Stimulated activated CD8-positive, alpha-beta memory T cell treated with anti-CD3 and anti-CD28 coated beads, Interleukin-15, amount 100 ng/mL, for 48 hours (primary cell): ENCODE measurements at regions not wholly inside any gene's neighbourhood (a gene's known extent, or its start where the extent isn't known, plus 50 kb on each side); places are given as distances from the start of the nearest gene placed in this dataset.
"Not testable (repeated sequence)": the region's sequence is repeated elsewhere in the genome, so short reads cannot be mapped to it uniquely, and the experiment has no call there.

Source experiments
- DNase-seq, 2 donors: peaks; one replicate each; pipeline ENCODE4 v3.0.0-alpha.2; 2020; ENCODE audit warnings: low read depth in 2 of 2

DNA sequence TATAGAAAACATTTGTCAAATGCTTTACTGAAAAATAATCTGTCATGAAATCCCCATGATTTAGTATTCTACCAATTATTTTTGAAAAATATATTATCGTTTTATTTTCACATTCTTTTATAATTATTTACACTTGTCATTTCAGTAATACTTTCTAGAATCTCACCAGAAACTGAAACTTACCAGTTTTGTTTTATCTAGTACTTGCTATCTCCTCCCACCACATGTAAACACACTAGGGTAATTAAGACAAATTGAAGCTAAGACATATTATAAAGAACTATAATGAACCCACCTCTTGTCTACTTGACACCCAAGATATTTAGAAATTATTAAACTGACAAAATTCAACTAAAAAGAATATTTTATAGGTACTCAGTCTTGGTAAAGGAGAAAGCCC lies 51.5 kb upstream of the GRM3 start:
- no peak for DNase-seq

DNA sequence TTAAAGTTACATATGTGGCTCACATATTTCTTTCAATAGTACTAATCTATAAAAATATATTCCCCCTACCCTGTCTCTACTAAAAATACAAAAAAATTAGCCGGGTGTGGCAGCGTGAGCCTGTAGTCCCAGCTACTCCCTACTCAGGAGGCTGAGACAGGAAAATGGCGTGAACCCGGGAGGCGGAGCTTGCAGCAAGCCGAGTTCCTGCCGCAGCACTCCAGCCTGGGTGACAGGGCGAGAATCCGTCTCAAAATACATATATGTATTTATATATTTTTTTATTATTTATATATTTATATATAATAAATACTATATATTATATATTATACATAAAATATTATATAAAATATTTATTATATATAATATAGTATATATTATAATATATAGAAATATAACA lies 69.7 kb upstream of the GRM3 start:
- no peak for DNase-seq

DNA sequence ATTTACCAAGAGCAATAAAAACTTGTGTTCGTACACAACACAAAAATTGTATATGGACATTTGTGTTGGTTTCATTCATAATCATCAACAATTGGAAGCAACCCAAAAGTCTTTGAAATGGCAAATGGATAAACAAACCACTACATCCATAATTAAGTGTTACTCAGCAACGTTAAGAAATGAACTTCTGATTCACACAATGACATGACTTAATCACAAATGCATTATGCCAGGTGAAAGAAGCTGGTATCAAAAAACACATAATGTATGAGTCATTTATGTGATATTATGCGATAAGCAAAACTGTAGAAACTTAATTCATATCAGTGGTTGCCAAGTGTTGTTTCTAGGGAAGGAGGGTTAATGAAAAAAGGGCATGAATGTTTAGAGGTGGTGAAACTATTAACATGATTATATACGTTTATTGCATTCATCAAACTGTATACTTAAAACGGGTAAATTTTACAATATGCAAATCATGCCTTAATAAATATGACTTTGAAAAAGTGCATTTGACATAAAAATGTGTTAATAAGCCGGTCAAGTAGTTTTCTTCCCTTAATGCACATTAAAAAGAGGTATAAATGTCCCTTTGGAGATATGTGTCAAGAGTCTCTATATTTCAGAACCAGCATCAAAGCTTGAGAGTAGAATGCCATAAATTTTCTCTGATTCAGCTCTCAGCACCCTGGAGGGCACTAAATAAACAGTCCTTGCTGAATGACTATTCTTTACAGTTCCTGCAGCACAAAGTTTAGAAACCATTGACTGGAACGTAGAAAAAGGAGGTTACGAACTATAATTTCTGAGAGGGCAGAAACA lies 84.8 kb upstream of the GRM3 start:
- DNase-seq = no peak

DNA sequence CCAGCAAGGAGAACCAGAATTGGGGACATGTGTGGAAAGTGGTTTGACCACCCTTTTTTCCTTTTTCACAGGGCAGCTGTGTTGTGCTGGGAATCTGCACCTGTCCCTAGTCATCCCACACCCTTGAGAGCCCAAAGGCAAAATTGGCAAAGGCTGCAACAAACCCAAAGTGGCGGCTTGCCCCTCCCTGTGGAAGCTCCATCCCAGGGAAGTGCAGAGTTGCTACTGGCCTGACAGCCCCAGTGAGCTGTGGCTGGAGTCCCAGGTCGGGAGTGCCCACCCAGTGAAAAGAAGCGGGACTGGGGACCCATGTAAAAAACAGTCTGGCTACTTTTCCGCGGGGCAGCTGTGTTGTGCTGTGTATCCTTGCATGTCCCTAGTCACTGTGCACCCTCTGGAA lies 109.1 kb upstream of the GRM3 start:
- DNase-seq = no peak

DNA sequence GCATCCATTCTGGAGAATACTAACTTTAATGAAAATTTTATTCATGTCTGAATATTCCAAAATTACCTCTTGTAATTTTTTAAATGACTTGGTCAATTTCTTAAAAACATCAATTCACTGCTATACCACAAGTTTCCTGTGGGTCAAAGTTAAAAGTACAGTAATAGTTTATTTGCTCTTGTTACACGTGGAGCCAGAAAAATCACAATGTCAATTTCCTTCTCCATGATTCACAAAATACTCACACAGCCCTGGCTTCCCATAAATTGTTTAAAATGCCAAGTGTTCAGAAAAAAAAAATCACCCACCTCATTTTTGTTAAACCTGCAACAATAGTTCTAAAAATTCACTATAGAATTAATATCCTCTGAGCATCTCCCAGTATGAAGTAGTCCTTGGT lies 139.5 kb upstream of the GRM3 start:
- no peak for DNase-seq

DNA sequence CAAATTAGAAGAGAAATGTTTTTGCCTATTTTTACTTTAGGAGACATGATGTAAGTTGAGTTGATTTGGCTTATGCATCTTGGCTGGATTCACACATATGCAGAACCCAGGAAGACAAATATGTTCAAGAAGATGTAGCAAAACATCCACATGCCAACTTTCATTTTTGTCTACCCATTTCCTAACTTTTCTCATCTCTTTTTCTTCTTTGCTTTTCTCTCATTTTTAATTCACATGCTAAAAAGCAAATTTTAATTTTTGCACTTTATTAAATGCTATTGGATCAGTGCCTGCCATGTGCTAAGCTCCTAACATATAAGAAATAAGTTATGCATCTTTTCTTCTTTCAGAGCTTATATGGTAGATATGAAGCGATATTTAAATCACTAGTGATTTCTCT lies 143.7 kb upstream of the GRM3 start:
- DNase-seq = no peak

DNA sequence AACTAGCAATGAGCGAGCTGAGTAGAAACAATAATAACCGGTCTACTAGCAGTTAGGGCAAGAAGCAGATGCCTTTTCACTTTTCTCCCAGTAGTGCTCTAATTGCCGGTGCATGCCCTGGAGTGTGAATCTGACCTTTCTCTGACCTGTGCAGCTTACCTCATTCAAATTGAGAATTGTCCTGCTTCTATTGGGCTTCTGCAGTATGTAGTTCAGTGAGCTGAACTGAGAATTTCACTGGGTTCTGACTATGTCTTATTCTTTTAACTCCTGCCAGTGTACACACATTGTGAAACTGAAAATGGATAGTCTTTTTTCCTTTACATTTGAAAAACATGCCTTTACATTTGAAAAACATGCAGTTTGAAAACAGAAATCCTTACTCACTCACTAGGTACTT lies 157.9 kb upstream of the GRM3 start:
- DNase-seq = no peak

DNA sequence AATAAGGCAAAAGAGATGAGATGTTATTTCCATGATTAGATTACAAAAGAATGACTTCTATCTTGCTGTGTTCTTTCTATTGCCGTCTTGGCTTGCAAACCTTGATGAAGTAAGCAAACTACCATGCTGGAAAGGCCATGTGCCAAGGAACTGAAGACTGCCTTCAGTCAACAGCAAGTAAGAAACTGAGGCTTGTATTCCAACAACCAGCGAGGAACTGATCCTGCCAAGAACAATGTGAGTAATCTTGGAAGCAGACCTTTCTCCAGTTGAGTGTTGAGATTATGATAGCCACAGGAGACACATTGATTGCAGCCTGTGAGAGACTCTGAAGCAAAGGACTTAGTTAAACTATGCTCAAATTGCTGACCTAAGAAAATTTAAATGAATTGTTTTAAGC lies 164.6 kb upstream of the GRM3 start:
- no peak for DNase-seq

DNA sequence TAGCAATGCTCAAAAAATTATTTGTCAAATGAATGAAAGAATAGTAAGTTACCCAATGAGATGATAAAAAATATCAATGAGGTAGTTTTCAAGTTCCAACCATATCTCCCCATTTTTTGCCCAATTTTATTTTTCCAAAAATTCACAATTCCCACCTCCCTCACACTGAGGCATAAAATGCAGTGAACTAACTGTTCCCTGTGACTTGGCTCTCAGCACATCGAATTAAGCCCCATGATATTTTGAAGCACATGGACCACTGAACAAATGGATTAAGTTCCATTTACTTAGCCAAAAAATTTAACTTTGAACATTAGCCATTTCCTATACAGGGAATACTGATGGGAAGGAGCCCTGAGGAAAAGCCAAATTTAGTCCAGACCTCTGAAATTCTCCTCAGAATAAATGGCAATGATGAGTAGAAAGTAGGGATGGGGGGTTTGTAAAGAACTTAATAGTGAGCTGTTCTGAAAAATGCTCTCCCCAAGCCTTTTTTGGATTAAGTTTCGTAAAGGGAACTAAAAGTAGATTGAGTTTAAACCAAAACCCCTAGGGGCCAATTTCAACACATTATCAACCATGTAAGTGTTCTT lies 166.3 kb upstream of the GRM3 start:
- no peak for DNase-seq

DNA sequence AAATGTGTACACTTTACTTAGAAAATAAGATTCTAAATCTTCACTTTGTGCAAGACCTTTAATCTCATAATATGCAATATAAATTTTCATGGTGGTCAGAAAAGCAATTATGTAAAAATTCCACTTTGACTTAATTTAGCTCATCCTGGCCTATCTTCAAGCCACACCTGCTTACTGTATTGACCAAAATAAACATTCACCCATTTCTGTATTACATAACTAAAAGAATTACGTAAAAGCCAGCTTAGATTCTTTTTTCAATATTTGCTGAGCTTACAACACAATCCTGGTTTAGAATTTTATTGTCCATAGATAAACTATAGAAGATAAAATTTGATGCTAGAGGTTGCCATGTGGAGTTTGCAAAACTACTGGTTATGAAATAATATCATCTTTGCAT lies 172.9 kb upstream of the GRM3 start:
- no peak for DNase-seq

DNA sequence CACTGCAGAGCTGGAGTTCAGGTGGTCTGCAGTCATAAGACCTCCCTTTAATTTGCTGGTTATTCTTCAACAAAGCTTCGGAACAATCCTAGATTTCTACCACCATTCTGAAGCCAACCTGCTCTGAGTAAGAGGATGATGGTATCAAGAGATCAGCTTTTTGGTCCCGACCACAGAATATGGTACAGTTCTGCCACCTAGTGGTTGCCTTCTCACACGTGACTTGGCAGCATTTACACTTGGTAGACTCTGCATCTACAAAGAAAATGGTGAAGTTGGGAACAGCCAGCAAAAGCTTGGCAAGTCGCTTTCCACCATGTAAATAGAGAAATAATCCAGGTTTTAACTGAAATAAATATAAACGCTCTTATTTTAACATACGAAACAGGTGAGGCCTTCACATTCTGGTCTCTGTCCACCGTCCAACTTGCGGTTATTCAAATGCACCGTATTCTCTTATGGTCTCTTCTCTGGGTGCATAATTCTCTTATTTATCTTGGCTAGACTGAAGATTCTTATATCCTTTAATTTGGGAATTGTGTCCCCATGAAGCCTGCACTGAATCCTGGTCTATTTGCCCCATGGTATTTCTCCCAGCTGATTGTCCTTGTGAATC lies 173.9 kb upstream of the GRM3 start:
- DNase-seq = peak; percentile 8 to 14

DNA sequence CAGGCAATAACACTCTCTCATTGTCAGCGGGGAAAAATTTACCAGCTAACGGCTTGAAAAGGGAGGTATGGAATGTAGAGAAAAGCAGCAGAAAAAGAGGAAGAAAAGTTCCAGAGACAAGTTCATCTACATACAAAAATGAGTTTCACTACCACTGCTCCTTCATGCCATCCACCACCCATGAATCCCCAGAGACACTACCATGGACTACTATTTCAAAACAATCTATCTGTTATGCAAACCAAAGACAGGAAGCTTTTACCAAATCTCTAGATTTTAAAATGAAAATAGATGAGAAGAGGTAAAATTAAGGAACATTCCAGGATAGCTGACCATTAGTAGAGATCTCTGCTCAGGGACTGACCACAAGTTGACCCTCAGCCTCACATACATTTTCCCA lies 189.0 kb upstream of the GRM3 start:
- no peak for DNase-seq

DNA sequence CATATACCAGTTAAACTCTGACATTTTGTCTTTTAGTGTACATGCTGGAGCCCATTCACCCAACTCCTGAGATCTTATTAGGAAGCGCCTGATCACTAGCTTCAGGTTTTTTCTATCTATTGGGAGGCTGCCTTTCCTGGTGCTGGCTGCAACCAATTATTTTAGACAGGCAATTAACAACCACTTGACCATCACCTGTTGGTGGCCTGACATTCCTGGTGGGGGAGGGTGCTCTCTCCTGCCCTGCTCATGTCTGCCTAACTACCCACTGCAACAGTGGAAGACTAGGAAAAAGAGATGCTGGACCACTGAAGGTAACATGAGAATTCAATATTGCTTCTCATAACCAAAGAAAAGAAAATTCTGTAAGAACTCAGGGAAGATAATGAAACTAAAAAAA lies 190.3 kb upstream of the GRM3 start:
- DNase-seq = no peak

DNA sequence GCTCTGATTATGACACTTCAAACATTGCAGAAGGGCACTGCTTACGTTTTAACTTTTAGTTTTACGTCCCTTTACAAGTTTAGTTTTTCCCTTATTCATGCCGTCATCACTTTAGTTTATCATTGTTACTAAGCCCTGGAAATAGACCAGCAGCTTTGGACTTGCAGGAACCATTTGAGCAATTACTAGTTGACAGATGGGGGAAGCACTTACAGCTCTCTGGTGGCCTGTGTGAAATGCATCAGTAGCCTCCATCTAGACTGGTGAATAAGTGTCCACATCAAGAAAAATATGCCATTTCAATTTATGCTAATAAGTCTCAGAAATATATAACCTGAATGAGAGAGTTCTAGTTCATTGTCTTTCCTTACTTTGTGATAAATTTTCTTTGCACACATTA lies 194.9 kb upstream of the GRM3 start:
- DNase-seq = no peak

DNA sequence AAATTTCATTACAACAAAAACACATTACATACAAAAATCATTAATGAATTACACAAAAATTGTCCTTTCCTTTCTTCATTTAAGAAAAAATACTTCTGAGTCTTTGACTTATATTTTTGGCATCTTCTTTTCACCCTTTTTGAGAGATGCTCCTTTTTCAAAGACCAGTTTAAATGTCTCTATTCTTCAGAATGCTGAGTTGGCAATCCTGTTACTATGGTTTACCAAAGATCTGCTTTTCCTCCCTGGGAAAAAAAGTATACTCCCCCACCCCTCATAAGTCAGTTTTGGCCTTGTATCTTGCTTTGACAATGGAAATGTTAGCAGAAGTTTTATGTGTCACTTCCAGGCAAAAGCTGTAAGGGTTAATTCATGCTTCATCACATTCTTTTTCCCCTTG lies 198.4 kb upstream of the GRM3 start:
- no peak for DNase-seq

DNA sequence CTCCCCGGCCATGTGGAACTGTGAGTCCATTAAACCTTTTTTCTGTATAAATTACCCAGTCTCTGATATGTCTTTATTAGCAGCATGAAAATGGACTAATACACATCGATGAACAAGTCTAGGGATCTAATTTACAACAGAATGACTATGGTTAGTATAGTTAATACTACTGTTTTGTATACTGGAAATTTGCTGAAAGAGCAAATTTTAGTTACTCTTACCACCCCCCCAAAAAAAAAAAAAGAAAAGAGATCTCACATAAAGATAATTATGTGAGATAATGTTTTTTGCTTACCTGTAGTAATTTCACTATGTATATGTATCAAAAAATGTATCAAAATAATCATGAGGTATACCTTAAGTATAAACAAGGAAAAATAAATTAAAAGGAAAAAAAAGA lies 199.5 kb upstream of the GRM3 start:
- DNase-seq = no peak

DNA sequence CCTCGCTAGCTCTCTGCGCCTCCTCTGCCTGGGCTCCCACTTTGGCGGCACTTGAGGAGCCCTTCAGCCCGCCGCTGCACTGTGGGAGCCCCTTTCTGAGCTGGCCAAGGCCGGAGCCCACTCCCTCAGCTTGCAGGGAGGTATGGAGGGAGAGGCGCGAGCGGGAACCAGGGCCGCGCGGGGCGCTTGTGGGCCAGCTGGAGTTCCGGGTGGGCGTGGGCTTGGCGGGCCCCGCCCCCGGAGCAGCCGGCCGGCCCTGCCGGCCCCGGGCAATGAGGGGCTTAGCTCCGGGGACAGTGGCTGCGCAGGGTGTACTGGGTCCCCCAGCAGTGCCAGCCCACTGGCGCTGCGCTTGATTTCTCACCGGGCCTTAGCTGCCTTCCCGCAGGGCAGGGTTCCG lies 203.3 kb upstream of the GRM3 start:
- DNase-seq = not testable (repeated sequence)

DNA sequence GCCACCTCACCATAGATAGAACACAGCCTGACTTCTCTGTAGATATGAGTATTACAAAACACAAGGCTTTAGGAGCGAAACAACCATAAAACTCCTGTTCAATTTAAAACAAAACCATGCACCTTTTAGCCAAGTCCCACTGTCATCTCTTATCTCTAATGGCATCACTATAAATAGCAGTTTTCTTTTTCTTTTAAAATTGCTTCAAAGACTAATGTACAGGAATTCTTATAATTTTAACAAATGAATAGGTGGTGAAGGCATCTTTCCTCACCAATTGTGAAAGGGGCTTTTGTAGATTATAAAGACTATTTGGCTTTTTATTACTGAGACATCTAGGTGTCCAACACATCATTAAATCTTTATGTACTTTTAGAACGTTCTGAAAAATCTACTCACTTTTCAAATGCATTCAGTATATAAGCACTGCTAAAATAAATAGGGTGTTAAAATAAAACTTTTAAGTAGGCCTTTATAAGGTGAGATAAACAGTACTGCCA lies 205.7 kb upstream of the GRM3 start:
- DNase-seq = no peak

DNA sequence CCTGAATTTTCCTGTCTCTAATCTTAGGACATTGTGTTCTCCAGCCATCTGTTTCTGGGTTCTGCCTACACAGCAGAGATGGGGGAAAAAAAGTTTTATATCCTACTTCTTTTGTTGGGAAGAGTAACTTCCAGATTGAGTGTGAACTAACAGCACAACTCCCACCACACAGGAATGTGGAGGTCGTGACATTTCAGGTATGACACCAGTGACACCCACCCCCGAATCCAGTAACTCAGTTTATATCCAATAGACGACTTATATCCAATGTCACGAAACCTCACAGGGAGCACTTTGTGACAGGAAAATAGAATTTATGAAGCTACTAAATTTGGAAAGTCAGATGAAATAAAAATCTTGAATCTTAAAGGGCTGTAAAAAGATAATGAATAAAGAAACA lies 211.9 kb upstream of the GRM3 start:
- no peak for DNase-seq

DNA sequence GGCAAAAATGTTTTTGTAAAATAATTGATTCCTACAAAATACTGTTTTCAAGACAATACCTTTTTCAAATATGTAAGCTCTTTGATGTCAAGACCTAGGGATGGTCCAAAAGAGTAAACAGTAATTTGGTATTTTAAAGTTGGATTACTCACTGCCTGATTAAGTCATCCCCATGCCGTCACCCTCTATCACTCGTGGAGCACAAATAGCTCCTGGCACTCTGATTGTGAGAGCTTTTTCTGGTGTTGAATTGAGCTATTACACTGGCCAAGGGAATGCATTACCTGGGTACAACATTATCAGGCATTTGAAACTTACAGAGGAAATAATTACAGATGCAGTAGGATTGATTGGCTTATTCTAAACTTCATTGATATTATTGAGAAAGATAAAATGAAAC lies 231.9 kb upstream of the GRM3 start:
- DNase-seq = no peak

DNA sequence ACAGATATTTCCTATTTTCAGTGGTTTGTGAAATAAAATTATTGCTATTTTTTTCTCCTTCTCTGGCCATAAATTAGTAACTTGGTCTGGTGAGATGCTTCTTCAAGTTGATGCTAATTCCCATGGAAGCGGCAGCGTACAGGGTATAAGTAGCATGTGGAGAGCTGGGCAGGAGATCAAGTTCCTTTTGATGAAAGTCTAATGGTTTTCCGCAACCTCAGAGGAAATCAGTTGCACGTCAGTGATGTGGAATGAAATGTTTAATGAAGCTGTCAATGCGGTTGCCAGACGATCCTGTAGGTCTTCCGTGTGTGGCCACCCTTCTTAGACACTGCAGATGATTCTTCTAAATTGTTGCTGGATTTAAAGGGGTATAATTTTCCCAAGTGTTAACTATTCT lies 236.4 kb upstream of the GRM3 start:
- DNase-seq = no peak

DNA sequence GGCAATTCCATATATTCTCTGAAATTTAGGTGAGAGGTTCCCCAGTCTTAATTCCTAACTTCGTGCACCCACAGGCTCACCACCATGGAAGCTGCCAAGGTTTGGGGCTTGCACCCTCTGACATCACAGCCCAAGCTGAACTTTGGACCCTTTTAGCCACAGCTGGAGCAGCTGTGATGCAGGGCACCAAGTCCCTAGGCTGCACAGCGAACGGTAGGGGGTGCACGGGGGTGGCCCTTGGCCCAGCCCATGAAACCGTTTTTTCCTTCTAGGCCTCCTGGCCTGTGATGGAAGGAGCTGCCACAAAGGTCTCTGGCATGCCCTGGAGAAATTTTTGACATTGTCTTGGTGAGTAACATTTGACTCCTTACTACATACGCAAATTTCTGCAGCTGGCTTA lies 251.9 kb upstream of the GRM3 start:
- DNase-seq = no peak

DNA sequence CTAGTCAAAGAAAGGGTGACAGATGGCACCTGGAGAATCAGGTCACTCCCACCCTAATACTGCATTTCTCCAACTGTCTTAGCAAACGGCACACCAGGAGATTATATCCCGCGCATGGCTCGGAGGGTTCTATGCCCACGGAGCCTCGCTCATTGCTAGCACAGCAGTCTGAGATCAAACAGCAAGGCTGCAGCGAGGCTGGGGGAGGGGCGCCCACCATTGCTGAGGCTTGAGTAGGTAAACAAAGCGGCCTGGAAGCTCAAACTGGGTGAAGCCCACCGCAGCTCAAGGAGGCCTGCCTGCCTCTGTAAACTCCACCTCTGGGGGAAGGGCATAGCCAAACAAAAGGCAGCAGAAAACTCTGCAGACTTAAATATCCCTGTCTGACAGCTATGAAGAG lies 268.1 kb upstream of the GRM3 start:
- not testable (repeated sequence) for DNase-seq
